Erythroblast (primary cell): ENCODE measurements at regions not wholly inside any gene's neighbourhood (a gene's known extent, or its start where the extent isn't known, plus 50 kb on each side); places are given as distances from the start of the nearest gene placed in this dataset.

ENCODE experiments used
- GATA1 ChIP-seq: IDR thresholded peaks from 2 replicates; pipeline ENCODE4 v1.6.1; 2011; ENCODE audit warnings: low read depth, mild to moderate bottlenecking, control low read depth, low read length, moderate library complexity
- POLR2A ChIP-seq: IDR thresholded peaks from 2 replicates; pipeline ENCODE4 v1.6.1; 2011; ENCODE audit warnings: mild to moderate bottlenecking, low read length

DNA sequence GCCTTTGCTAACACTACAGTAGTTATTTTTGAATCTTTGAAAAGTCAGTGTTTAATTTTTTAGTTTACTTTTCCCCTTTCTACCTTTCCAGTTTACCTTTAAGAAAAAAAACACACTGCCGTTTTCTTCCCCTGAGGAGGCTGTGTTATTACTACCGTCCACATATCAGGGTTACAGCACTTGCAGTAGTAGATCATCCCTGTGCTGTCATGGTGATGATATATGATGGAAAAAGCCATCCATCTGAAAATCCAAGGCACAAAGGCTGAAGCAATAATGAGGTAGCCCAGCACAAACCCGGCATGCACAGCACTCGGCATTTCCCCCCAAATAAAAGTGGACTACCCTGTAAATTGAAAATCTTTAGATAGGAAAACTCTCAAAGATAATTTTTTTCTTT lies 258.7 kb downstream of the CXXC4 start:
- no peak for TF ChIP-seq POLR2A
- TF ChIP-seq GATA1 = no peak
